ENCODE measurements at regions not wholly inside any gene's neighbourhood (a gene's known extent, or its start where the extent isn't known, plus 50 kb on each side); places are given as distances from the start of the nearest gene placed in this dataset.

- no peak for DNase-seq (ENCODE audit: low read depth)
- no peak for TF ChIP-seq CTCF (conservative IDR thresholded peaks at IDR 0.05; ENCODE audit: low read depth, low read length)
- no peak overlapping the region for H3K4me3 ChIP-seq (ENCODE audit: low read depth, low read length)
These were observed 285.9 kb downstream of the KIF4B start for GRCh38 chr5:155299386-155300005.

GRCh38 chr5:155303120-155303519 lies 289.6 kb downstream of the KIF4B start:
- no peak for DNase-seq (ENCODE audit: low read depth)
- no peak overlapping the region for H3K4me3 ChIP-seq (ENCODE audit: low read depth, low read length)
- TF ChIP-seq CTCF (conservative IDR thresholded peaks at IDR 0.05; ENCODE audit: low read depth, low read length): no peak

GRCh38 chr5:155307229-155307628 lies 293.7 kb downstream of the KIF4B start:
- TF ChIP-seq CTCF (conservative IDR thresholded peaks at IDR 0.05; ENCODE audit: low read depth, low read length): no peak
- no peak for DNase-seq (ENCODE audit: low read depth)
- no peak overlapping the region for H3K4me3 ChIP-seq (ENCODE audit: low read depth, low read length)

GRCh38 chr5:155308289-155308688 lies 294.7 kb downstream of the KIF4B start:
- DNase-seq (ENCODE audit: low read depth): no peak

GRCh38 chr5:155309021-155309746 lies 295.6 kb downstream of the KIF4B start:
- DNase-seq (ENCODE audit: low read depth): no peak
- H3K4me3 ChIP-seq (ENCODE audit: low read depth, low read length): no peak overlapping the region
- TF ChIP-seq CTCF (conservative IDR thresholded peaks at IDR 0.05; ENCODE audit: low read depth, low read length): no peak

More at GRCh38 chr5:155308289-155308688, 294.7 kb downstream of the KIF4B start:
- no peak overlapping the region for H3K4me3 ChIP-seq (ENCODE audit: low read depth, low read length)
- TF ChIP-seq CTCF (conservative IDR thresholded peaks at IDR 0.05; ENCODE audit: low read depth, low read length): no peak

GRCh38 chr5:155311721-155312120 lies 298.2 kb downstream of the KIF4B start:
- TF ChIP-seq CTCF (conservative IDR thresholded peaks at IDR 0.05; ENCODE audit: low read depth, low read length): no peak
- no peak overlapping the region for H3K4me3 ChIP-seq (ENCODE audit: low read depth, low read length)
- no peak for DNase-seq (ENCODE audit: low read depth)

- no peak overlapping the region for H3K4me3 ChIP-seq (ENCODE audit: low read depth, low read length)
- TF ChIP-seq CTCF (conservative IDR thresholded peaks at IDR 0.05; ENCODE audit: low read depth, low read length): no peak
- DNase-seq (ENCODE audit: low read depth): no peak
These were observed 300.0 kb downstream of the KIF4B start for GRCh38 chr5:155313518-155313917.
